K562 (cell line): ENCODE measurements at regions not wholly inside any gene's neighbourhood (a gene's known extent, or its start where the extent isn't known, plus 50 kb on each side); places are given as distances from the start of the nearest gene placed in this dataset.

Experiments used
- ATAC-seq: fragments of 200-7000 bp; cut with Tn5 transposase; 3 replicates; pipeline ENCODE4 v1.9.1; 2020; ENCODE audit warnings: moderate library complexity
- BruUV-seq: library from RNA; stranded (reverse); fragments of 400-500 nt; replicated peaks from 2 replicates; lab custom pipeline; 2021; lab: Mats Ljungman, UMichigan
- CTCF ChIA-PET: fragments of 300-600 bp; formaldehyde crosslinking; extraction: SDS; loops from one replicate; lab custom pipeline; 2021; ENCODE audit warnings: low intra/inter-chr PET ratio; lab: Yijun Ruan, JAX
- POLR2A ChIA-PET: fragments of 300-600, 350-650 bp; sonication (Branson Sonifier 250); formaldehyde crosslinking; extraction: SDS; loops from one replicate; lab custom pipeline; 2021; ENCODE audit warnings: antibody characterized with exemption, inconsistent platforms; lab: Yijun Ruan, JAX
- DNase-seq, 4 experiments: peaks; one replicate each; pipeline versions ENCODE4 v3.0.0 to v3.0.0-alpha.2; 2011 to 2018; ENCODE audit warnings: low spot score in 3 of 4, mixed read lengths in 3 of 4; ENCODE audit errors: extremely low read depth in 1 of 4
- FAIRE-seq: peaks from 2 replicates; lab custom pipeline; 2011; peaks lifted over from hg19 to GRCh38; lab: Jason Lieb, UNC
- H2AFZ ChIP-seq: 2 replicates; pipeline ENCODE4 v1.6.0; 2011; ENCODE audit warnings: low read depth, low read length, control low read depth, inconsistent platforms
- H3K27ac ChIP-seq: fragments of 200-600 bp; 3 replicates; pipeline ENCODE4 v1.8.0; 2011; ENCODE audit warnings: low read depth, mild to moderate bottlenecking, control low read depth, inconsistent platforms, low read length, moderate library complexity, mixed read lengths; ENCODE audit errors: extremely low read depth
- H3K27me3 ChIP-seq, 2 experiments: fragments of 300-600 bp in 1 of 2; 2 replicates in 1 of 2; 3 replicates in 1 of 2; pipeline versions ENCODE4 v1.6.0 to v1.8.0; 2011; ENCODE audit warnings: inconsistent platforms in 2 of 2, low read length in 2 of 2, mild to moderate bottlenecking in 1 of 2, mixed read lengths in 1 of 2, moderate library complexity in 1 of 2; ENCODE audit not compliant: control insufficient read depth in 2 of 2, insufficient read depth in 2 of 2
- H3K36me3 ChIP-seq: fragments of 300-600 bp; 3 replicates; pipeline ENCODE4 v1.8.0; 2011; ENCODE audit warnings: mild to moderate bottlenecking, low read length, inconsistent platforms; ENCODE audit not compliant: control insufficient read depth, insufficient read depth
- H3K4me1 ChIP-seq, 2 experiments: fragments of 200-600 bp in 1 of 2; replicated peaks in 1 of 2; 2 replicates in 1 of 2; 3 replicates in 1 of 2; pipeline versions ENCODE4 v1.5.1 to v1.8.0; 2011; ENCODE audit warnings: inconsistent platforms in 2 of 2, low read length in 2 of 2, mild to moderate bottlenecking in 1 of 2, mixed read lengths in 1 of 2, moderate library complexity in 1 of 2; ENCODE audit not compliant: control insufficient read depth in 2 of 2, insufficient read depth in 2 of 2
- H3K4me2 ChIP-seq: 2 replicates; pipeline ENCODE4 v1.6.1; 2011; ENCODE audit warnings: low read length, control low read depth, inconsistent platforms, mixed read lengths; ENCODE audit not compliant: insufficient read depth
- H3K4me3 ChIP-seq: fragments of 200-600 bp; sonication (generic), shearing (Covaris generic); 2 replicates; pipeline ENCODE4 v1.5.1; 2016; ENCODE audit warnings: control low read depth, inconsistent platforms
- H3K79me2 ChIP-seq: fragments of 200-600 bp; 3 replicates; pipeline ENCODE4 v1.8.0; 2011; ENCODE audit warnings: low read length, inconsistent platforms; ENCODE audit not compliant: control insufficient read depth, insufficient read depth
- H3K9ac ChIP-seq, 2 experiments: 2 replicates each; pipeline versions ENCODE4 v1.6.0 to v1.6.1; 2011; ENCODE audit warnings: low read depth in 2 of 2, low read length in 2 of 2, control low read depth in 1 of 2, inconsistent platforms in 1 of 2, mild to moderate bottlenecking in 1 of 2, mixed read lengths in 1 of 2; ENCODE audit not compliant: insufficient read depth in 1 of 2
- H3K9me1 ChIP-seq: one replicate; pipeline ENCODE4 v1.6.0; 2011; ENCODE audit warnings: inconsistent platforms, mild to moderate bottlenecking, low read length, moderate library complexity; ENCODE audit not compliant: control insufficient read depth, insufficient read depth
- H3K9me3 ChIP-seq: replicated peaks from 2 replicates; pipeline ENCODE4 v1.5.1; 2011; ENCODE audit warnings: low read depth, low read length, inconsistent platforms; ENCODE audit not compliant: control insufficient read depth, insufficient read depth
- H4K20me1 ChIP-seq: replicated peaks from 2 replicates; pipeline ENCODE4 v1.6.1; 2011; ENCODE audit warnings: low read length, inconsistent platforms, mixed read lengths; ENCODE audit not compliant: control insufficient read depth, insufficient read depth
- BRF2 ChIP-seq: IDR thresholded peaks from 3 replicates; pipeline ENCODE4 v1.6.1; 2011; ENCODE audit warnings: borderline replicate concordance, mild to moderate bottlenecking; ENCODE audit not compliant: insufficient read length, insufficient read depth
- DMBX1 ChIP-seq: fragments of 250-450 bp; sonication (Bioruptor Pico); IDR thresholded peaks from 2 replicates; pipeline ENCODE4 v1.8.0; 2022; ENCODE audit warnings: inconsistent platforms, mild to moderate bottlenecking, moderate library complexity, borderline replicate concordance
- MAFK ChIP-seq: IDR thresholded peaks from 2 replicates; pipeline ENCODE4 v1.6.1; 2011; ENCODE audit warnings: low read length, improper control_type of control experiment
- NR2C1 ChIP-seq, 2 experiments: fragments of 450-650 bp; IDR thresholded peaks; 2 replicates each; pipeline ENCODE4 v1.6.1; 2017; ENCODE audit warnings: mild to moderate bottlenecking in 2 of 2, antibody characterized with exemption in 1 of 2, inconsistent platforms in 1 of 2, missing compliant biosample characterization in 1 of 2, missing genetic modification characterization in 1 of 2
- NR4A1 ChIP-seq, 2 experiments: fragments of 250-450 bp in 1 of 2; fragments of 450-650 bp in 1 of 2; sonication (Bioruptor Pico) in 1 of 2; IDR thresholded peaks; 2 replicates each; pipeline versions ENCODE4 v1.4.0 to v1.6.1; 2016 to 2020; ENCODE audit warnings: mild to moderate bottlenecking in 2 of 2, missing compliant biosample characterization in 1 of 2, missing genetic modification characterization in 1 of 2, moderate library complexity in 1 of 2
- RCOR1 ChIP-seq, 2 experiments: IDR thresholded peaks; 2 replicates each; pipeline ENCODE4 v1.6.1; 2012; ENCODE audit warnings: low read depth in 2 of 2, low read length in 2 of 2, borderline replicate concordance in 1 of 2, improper control_type of control experiment in 1 of 2
- SIX5 ChIP-seq, 2 experiments: IDR thresholded peaks; 2 replicates each; pipeline ENCODE4 v1.6.1; 2011; ENCODE audit warnings: low read length in 2 of 2, borderline replicate concordance in 1 of 2, low read depth in 1 of 2, mild to moderate bottlenecking in 1 of 2, moderate library complexity in 1 of 2; ENCODE audit not compliant: insufficient read depth in 1 of 2
- SMARCC2 ChIP-seq: fragments of 450-650 bp; IDR thresholded peaks from 2 replicates; pipeline ENCODE4 v1.6.1; 2017; ENCODE audit warnings: antibody characterized with exemption, moderate library complexity, mild to moderate bottlenecking, low read depth
- SNRNP70 ChIP-seq: fragments of 200-400 bp; formaldehyde crosslinking; optimal IDR thresholded peaks from 2 replicates; pipeline ENCODE3; 2017; ENCODE audit warnings: low read depth, low read length
- TCF7 ChIP-seq: sonication (generic); IDR thresholded peaks from 2 replicates; pipeline ENCODE4 v1.6.1; 2016; ENCODE audit warnings: antibody characterized with exemption, borderline replicate concordance
- ZBTB8A ChIP-seq: fragments of 450-650 bp; IDR thresholded peaks from 2 replicates; pipeline ENCODE4 v1.6.1; 2018; ENCODE audit warnings: mild to moderate bottlenecking, moderate library complexity; ENCODE audit not compliant: partially characterized antibody
- ZNF175 ChIP-seq: fragments of 200-800 bp; sonication (Bioruptor generic); IDR thresholded peaks from 2 replicates; pipeline ENCODE4 v1.6.1; 2016; ENCODE audit warnings: low read depth, mild to moderate bottlenecking, missing genetic modification characterization, missing compliant biosample characterization
- ZNF239 ChIP-seq: fragments of 250-450 bp; sonication (Bioruptor Pico); IDR thresholded peaks from 2 replicates; pipeline ENCODE4 v1.4.0; 2020; ENCODE audit warnings: mild to moderate bottlenecking
- ZNF79 ChIP-seq: fragments of 250-450 bp; sonication (Bioruptor Pico); IDR thresholded peaks from 2 replicates; pipeline ENCODE4 v1.4.0; 2020; ENCODE audit warnings: low read depth, mild to moderate bottlenecking, moderate library complexity
- WGBS: fragments of 100-300 bp; shearing (Covaris generic); methylation state at CpG from one replicate; pipeline ENCODE4 v1.1.6; 2016; ENCODE audit warnings: low coverage, mixed read lengths; ENCODE audit not compliant: insufficient coverage; ENCODE audit errors: missing lambda C conversion rate; 5-methylcytosine and 5-hydroxymethylcytosine counted together
- in situ Hi-C: fragments of 300-500 bp; cut with MboI; formaldehyde crosslinking; loops from 4 replicates; pipeline ENCODE4 v1.15.0; 2018; ENCODE audit warnings: inconsistent platforms, mixed read lengths
- intact Hi-C: fragments of 100-400 bp; cut with micrococcal nuclease; formaldehyde crosslinking; loops from 2 replicates; pipeline ENCODE4 v1.14.2; 2022
- TF ChIP-seq, protein P1 (sequence below): sonication (generic); formaldehyde crosslinking; IDR thresholded peaks from 2 replicates; pipeline ENCODE4 v1.9.0; 2022; ENCODE audit warnings: mild to moderate bottlenecking, missing genetic modification reagents

- H3K36me3 ChIP-seq = no peaks in the 10 kb centered on the region
- no peak overlapping the region for H3K27ac ChIP-seq
- H3K4me3 ChIP-seq = no peak overlapping the region
- H3K4me1 ChIP-seq = no peaks in the 10 kb centered on the region
- FAIRE-seq (no peak), ATAC-seq (no peak), DNase-seq (no peak)
- no peak overlapping the region for H3K4me2 ChIP-seq
- 3% methylated on average over 14 of the region's 18 CpGs for WGBS
- H3K27me3 ChIP-seq = peaks cover 0 to 5% of the 10 kb centered on the region in 2 experiments; a peak in 1 of 5 replicates
- H3K79me2 ChIP-seq = no peaks in the 10 kb centered on the region
- CTCF ChIA-PET = no interaction called here
- POLR2A ChIA-PET = no interaction called here
- H4K20me1 ChIP-seq = no peaks in the 10 kb centered on the region
- intact Hi-C loops (no loop called here), in situ Hi-C loops (no loop called here)
- TF ChIP-seq BRF2 (no peak), SMARCC2 (no peak), ZNF239 (no peak), NR4A1 (CRISPR knock-in tag; IDR thresholded peaks at IDR 0.05) (no peak), NR4A1 (tag; IDR thresholded peaks at IDR 0.05) (no peak), SIX5 (IDR thresholded peaks at IDR 0.05; ENCODE audit: borderline replicate concordance in 1 of 2, insufficient read depth in 1 of 2, low read depth in 1 of 2, low read length in 2 of 2) (no peak), NR2C1 (IDR thresholded peaks at IDR 0.05) (no peak), NR2C1 (tag; IDR thresholded peaks at IDR 0.05) (no peak), ZNF175 (no peak), ZBTB8A (no peak), DMBX1 (CRISPR knock-in tag) (no peak), RCOR1 (IDR thresholded peaks at IDR 0.05; ENCODE audit: borderline replicate concordance in 1 of 2, low read depth in 2 of 2, low read length in 2 of 2) (no peak), ZNF79 (CRISPR knock-in tag) (no peak), MAFK (no peak), TCF7 (no peak), SNRNP70 (no peak)
- TF ChIP-seq, protein P1, sequence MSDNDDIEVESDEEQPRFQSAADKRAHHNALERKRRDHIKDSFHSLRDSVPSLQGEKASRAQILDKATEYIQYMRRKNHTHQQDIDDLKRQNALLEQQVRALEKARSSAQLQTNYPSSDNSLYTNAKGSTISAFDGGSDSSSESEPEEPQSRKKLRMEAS = no peak
- H3K9ac ChIP-seq = no peak overlapping the region
- no peak overlapping the region for H2AFZ ChIP-seq
- H3K9me3 ChIP-seq = no peaks in the 10 kb centered on the region
- no peaks in the 10 kb centered on the region for H3K9me1 ChIP-seq
- no TSS peak for BruUV-seq
These were observed 1527.9 kb downstream of the BRD1 start for GRCh38 chr22:48299801-48300200.
